ENCODE measurements at regions not wholly inside any gene's neighbourhood (a gene's known extent, or its start where the extent isn't known, plus 50 kb on each side); places are given as distances from the start of the nearest gene placed in this dataset.

DNA sequence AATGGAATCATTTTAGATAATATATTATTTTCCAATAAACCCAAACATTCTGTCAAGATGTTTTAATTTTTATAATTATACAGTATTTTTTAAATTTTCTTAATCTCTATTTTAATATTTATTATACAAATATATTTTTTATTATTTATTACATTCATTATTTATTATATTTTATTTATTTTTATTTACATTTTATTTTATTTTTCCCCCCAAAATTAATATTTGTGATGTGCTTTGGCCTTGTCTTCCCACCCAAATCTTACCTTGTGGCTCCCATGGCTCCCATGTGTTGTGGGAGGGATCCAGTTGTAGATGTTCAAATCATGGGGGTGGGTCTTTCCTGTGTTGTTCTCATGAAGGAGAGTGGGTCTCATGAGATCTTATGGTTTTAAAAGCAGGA lies 382.1 kb downstream of the TLE4 start:
- Histone ChIP-seq H3K9me2 (replicated peaks; ENCODE audit: insufficient read depth, low read length) (no peaks in the 10 kb centered on the region), H3K27ac (ENCODE audit: low read length) (no peak overlapping the region), H3K79me2 (ENCODE audit: low read length) (no peaks in the 10 kb centered on the region), H3K36me3 (ENCODE audit: insufficient read depth, low read length) (no peaks in the 10 kb centered on the region), H3K4me1 (ENCODE audit: low read length) (no peaks in the 10 kb centered on the region), H3K4me3 (ENCODE audit: low read length) (no peak overlapping the region), H3K9ac (ENCODE audit: low read length) (no peak overlapping the region), H4K20me1 (ENCODE audit: insufficient read depth, low read depth, low read length) (no peaks in the 10 kb centered on the region), H2AFZ (ENCODE audit: low read length) (no peak overlapping the region), H3K4me2 (ENCODE audit: low read depth, low read length, poor library complexity, severe bottlenecking) (no peak overlapping the region), H3K9me3 (ENCODE audit: low read length) (no peaks in the 10 kb centered on the region), H3K27me3 (ENCODE audit: low read length) (no peaks in the 10 kb centered on the region)
- no peak for DNase-seq

DNA sequence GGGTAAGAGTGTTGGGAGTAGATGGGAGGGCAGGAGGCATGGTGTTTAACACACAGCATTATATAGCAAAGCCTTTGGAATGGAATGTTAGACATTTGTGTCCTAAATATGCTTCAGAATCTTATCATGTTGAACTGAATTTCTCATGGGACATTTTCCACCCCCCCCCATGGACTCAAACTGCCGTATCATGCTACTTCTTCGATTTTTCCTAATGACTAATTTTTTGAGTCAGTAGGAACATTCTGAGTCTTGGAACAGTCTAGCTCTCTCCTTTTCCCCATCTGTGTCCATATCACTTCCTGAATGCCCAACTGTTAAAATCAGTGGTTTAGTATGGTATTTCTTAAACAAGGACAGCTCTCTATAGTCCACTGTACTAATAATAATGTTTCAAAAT lies 380.6 kb downstream of the TLE4 start:
- H3K4me3 ChIP-seq (ENCODE audit: low read length): no peak overlapping the region

DNA sequence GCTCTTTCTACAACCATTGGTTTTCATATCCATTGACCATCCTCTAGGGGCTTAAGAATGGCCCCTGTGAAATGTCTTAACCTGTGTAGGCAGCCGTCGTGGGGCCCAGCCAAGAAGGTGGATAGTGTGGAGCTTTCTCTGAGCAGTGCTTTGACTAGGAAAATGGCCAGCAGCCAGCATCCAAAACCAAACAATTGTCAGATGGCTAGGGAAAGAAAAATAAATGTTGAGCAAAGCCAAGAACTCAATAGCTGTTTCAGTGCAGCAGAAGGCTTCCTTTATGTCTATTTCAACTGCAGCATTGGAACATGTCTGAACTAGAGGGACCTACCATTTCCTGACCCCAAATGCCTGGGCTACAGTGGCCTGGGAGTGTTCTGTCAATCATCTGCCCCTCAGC lies 374.9 kb downstream of the TLE4 start:
- Histone ChIP-seq H3K36me3 (ENCODE audit: insufficient read depth, low read length) (no peaks in the 10 kb centered on the region), H3K9me2 (replicated peaks; ENCODE audit: insufficient read depth, low read length) (no peaks in the 10 kb centered on the region), H3K4me2 (ENCODE audit: low read depth, low read length, poor library complexity, severe bottlenecking) (no peak overlapping the region), H2AFZ (ENCODE audit: low read length) (no peak overlapping the region), H3K9me3 (ENCODE audit: low read length) (no peaks in the 10 kb centered on the region), H3K4me1 (ENCODE audit: low read length) (no peaks in the 10 kb centered on the region), H3K27ac (ENCODE audit: low read length) (no peak overlapping the region), H3K27me3 (ENCODE audit: low read length) (no peaks in the 10 kb centered on the region), H3K79me2 (ENCODE audit: low read length) (no peaks in the 10 kb centered on the region), H3K9ac (ENCODE audit: low read length) (no peak overlapping the region), H4K20me1 (ENCODE audit: insufficient read depth, low read depth, low read length) (no peaks in the 10 kb centered on the region), H3K4me3 (ENCODE audit: low read length) (no peak overlapping the region)
- no peak for DNase-seq

More for the DNA sequence above, 380.6 kb downstream of the TLE4 start:
- H3K9me3 ChIP-seq (ENCODE audit: low read length): no peaks in the 10 kb centered on the region
- H4K20me1 ChIP-seq (ENCODE audit: insufficient read depth, low read depth, low read length): no peaks in the 10 kb centered on the region
- H3K27ac ChIP-seq (ENCODE audit: low read length): no peak overlapping the region
- no peaks in the 10 kb centered on the region for H3K36me3 ChIP-seq (ENCODE audit: insufficient read depth, low read length)
- no peak overlapping the region for H3K4me2 ChIP-seq (ENCODE audit: low read depth, low read length, poor library complexity, severe bottlenecking)
- no peaks in the 10 kb centered on the region for H3K27me3 ChIP-seq (ENCODE audit: low read length)
- no peak overlapping the region for H2AFZ ChIP-seq (ENCODE audit: low read length)
- H3K4me1 ChIP-seq (ENCODE audit: low read length): no peaks in the 10 kb centered on the region
- no peaks in the 10 kb centered on the region for H3K79me2 ChIP-seq (ENCODE audit: low read length)
- no peak overlapping the region for H3K9ac ChIP-seq (ENCODE audit: low read length)
- no peaks in the 10 kb centered on the region for H3K9me2 ChIP-seq (replicated peaks; ENCODE audit: insufficient read depth, low read length)
- no peak for DNase-seq

DNA sequence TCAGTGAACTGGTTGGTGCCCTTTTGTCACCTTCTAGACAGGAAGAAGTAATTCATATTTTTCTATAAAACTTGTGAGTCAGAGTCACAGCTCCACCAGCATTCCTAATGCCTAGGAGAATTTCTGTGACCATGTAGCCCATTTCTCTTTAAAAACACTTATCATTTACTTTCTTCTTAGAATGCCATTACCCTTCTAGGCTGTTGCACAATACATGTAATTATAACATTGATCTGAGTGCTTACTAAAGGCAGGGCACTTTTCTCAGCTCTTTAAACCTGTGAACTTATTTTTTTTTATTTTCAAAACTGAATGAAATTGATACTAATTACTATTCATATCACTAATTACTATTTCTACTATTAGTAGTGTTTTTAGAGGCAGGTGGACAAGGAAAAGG lies 373.7 kb downstream of the TLE4 start:
- Histone ChIP-seq H2AFZ (ENCODE audit: low read length) (no peak overlapping the region), H3K27me3 (ENCODE audit: low read length) (no peaks in the 10 kb centered on the region), H3K9me3 (ENCODE audit: low read length) (no peaks in the 10 kb centered on the region), H3K4me3 (ENCODE audit: low read length) (no peak overlapping the region), H3K4me1 (ENCODE audit: low read length) (no peaks in the 10 kb centered on the region), H3K27ac (ENCODE audit: low read length) (no peak overlapping the region), H3K9ac (ENCODE audit: low read length) (no peak overlapping the region), H3K36me3 (ENCODE audit: insufficient read depth, low read length) (no peaks in the 10 kb centered on the region), H3K4me2 (ENCODE audit: low read depth, low read length, poor library complexity, severe bottlenecking) (no peak overlapping the region), H3K79me2 (ENCODE audit: low read length) (no peaks in the 10 kb centered on the region), H4K20me1 (ENCODE audit: insufficient read depth, low read depth, low read length) (no peaks in the 10 kb centered on the region), H3K9me2 (replicated peaks; ENCODE audit: insufficient read depth, low read length) (no peaks in the 10 kb centered on the region)
- DNase-seq: no peak

DNA sequence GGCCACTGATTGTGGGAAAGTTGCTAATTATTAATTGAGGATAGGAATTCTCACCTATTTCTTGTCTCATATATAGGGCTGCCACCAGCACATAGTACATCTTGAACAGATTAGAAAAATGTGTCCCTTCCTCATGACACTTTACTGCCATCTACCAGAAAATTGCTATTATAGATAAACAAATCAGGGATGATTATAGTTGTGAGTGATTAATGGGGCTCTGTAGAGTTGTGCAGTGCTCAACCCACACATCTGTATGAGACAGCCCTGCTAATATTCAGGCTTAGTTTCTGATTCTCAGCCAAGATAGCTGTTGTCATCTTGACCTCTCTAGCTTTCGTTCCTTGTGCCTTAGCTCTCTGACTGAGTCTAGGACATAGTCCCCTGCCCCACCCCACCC lies 373.3 kb downstream of the TLE4 start:
- H3K36me3 ChIP-seq (ENCODE audit: insufficient read depth, low read length): no peaks in the 10 kb centered on the region
- H4K20me1 ChIP-seq (ENCODE audit: insufficient read depth, low read depth, low read length): no peaks in the 10 kb centered on the region
- DNase-seq: no peak
- no peaks in the 10 kb centered on the region for H3K79me2 ChIP-seq (ENCODE audit: low read length)
- H3K9me3 ChIP-seq (ENCODE audit: low read length): no peaks in the 10 kb centered on the region
- no peak overlapping the region for H2AFZ ChIP-seq (ENCODE audit: low read length)
- H3K4me1 ChIP-seq (ENCODE audit: low read length): no peaks in the 10 kb centered on the region
- no peak overlapping the region for H3K4me3 ChIP-seq (ENCODE audit: low read length)
- no peak overlapping the region for H3K27ac ChIP-seq (ENCODE audit: low read length)
- H3K4me2 ChIP-seq (ENCODE audit: low read depth, low read length, poor library complexity, severe bottlenecking): no peak overlapping the region
- H3K9me2 ChIP-seq (replicated peaks; ENCODE audit: insufficient read depth, low read length): no peaks in the 10 kb centered on the region
- H3K9ac ChIP-seq (ENCODE audit: low read length): no peak overlapping the region
- H3K27me3 ChIP-seq (ENCODE audit: low read length): no peaks in the 10 kb centered on the region

DNA sequence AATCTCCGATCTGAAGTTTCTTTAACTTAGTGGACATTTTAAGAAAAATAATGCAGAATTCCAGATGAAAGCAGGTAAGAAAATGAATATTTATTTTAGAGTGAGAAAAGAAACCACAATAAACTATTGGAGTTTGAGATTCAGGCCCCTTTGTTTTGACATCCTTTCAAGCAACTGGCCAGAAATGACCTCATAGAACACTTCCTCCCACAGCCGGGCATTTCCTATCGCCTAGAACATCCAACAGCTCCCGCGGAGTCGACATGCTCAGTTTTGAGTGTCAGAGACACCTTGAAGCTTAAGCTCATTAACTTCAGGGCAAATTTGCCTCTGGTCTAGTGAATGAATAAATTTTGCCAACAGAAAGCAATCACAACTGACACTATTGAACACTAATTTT lies 369.2 kb downstream of the TLE4 start:
- DNase-seq: no peak
- no peaks in the 10 kb centered on the region for H4K20me1 ChIP-seq (ENCODE audit: insufficient read depth, low read depth, low read length)
- H3K4me3 ChIP-seq (ENCODE audit: low read length): no peak overlapping the region
- H3K4me2 ChIP-seq (ENCODE audit: low read depth, low read length, poor library complexity, severe bottlenecking): no peak overlapping the region
- no peaks in the 10 kb centered on the region for H3K79me2 ChIP-seq (ENCODE audit: low read length)
- H3K27me3 ChIP-seq (ENCODE audit: low read length): no peaks in the 10 kb centered on the region
- H3K4me1 ChIP-seq (ENCODE audit: low read length): no peaks in the 10 kb centered on the region
- H3K36me3 ChIP-seq (ENCODE audit: insufficient read depth, low read length): no peaks in the 10 kb centered on the region
- H3K9me3 ChIP-seq (ENCODE audit: low read length): no peaks in the 10 kb centered on the region
- no peaks in the 10 kb centered on the region for H3K9me2 ChIP-seq (replicated peaks; ENCODE audit: insufficient read depth, low read length)
- H3K9ac ChIP-seq (ENCODE audit: low read length): no peak overlapping the region
- no peak overlapping the region for H2AFZ ChIP-seq (ENCODE audit: low read length)
- H3K27ac ChIP-seq (ENCODE audit: low read length): no peak overlapping the region

DNA sequence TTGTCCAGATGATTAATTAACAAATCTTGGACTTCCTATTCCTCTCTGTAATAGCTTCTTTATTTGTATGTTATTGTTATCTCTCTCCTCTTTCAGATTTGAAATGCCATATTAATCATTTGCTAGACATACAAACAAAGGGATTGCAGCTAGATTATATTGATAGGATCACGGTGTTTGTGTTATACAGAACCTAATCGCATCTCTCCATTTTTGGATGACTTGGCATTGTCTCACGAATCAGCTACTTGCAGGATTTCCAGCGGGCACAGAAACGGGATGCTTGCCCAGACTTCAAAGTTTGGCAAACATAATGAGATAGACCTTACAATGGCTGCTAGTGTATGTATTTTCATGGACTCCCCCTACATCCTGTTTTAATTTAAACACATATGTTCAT lies 368.1 kb downstream of the TLE4 start:
- no peak overlapping the region for H3K4me3 ChIP-seq (ENCODE audit: low read length)
- no peaks in the 10 kb centered on the region for H3K4me1 ChIP-seq (ENCODE audit: low read length)
- H3K9ac ChIP-seq (ENCODE audit: low read length): no peak overlapping the region
- DNase-seq: no peak
- H3K4me2 ChIP-seq (ENCODE audit: low read depth, low read length, poor library complexity, severe bottlenecking): no peak overlapping the region
- H3K27ac ChIP-seq (ENCODE audit: low read length): no peak overlapping the region
- no peaks in the 10 kb centered on the region for H3K9me3 ChIP-seq (ENCODE audit: low read length)
- H3K27me3 ChIP-seq (ENCODE audit: low read length): no peaks in the 10 kb centered on the region
- H4K20me1 ChIP-seq (ENCODE audit: insufficient read depth, low read depth, low read length): no peaks in the 10 kb centered on the region
- no peak overlapping the region for H2AFZ ChIP-seq (ENCODE audit: low read length)
- no peaks in the 10 kb centered on the region for H3K9me2 ChIP-seq (replicated peaks; ENCODE audit: insufficient read depth, low read length)
- no peaks in the 10 kb centered on the region for H3K79me2 ChIP-seq (ENCODE audit: low read length)
- no peaks in the 10 kb centered on the region for H3K36me3 ChIP-seq (ENCODE audit: insufficient read depth, low read length)

DNA sequence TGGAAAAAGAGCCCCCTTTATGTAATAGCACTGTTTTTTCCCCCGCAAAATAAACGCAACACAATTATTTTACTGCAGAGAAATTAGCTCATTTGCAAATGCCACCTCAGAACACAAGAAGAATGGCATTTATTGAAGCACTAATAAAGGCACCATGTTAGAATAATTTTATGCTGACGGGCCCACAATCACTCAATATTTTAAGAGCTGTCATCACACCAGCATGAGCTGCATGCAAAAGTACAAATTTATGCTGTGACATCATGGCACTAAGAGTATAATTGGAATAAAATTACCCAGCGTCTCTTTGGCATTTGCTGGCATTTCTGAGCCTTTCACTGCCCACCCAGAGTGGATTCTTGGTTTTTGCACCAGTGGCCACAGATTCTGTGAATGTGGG lies 364.6 kb downstream of the TLE4 start:
- Histone ChIP-seq H3K4me3 (ENCODE audit: low read length) (no peak overlapping the region), H3K4me2 (ENCODE audit: low read depth, low read length, poor library complexity, severe bottlenecking) (no peak overlapping the region), H4K20me1 (ENCODE audit: insufficient read depth, low read depth, low read length) (no peaks in the 10 kb centered on the region), H3K9ac (ENCODE audit: low read length) (no peak overlapping the region), H3K36me3 (ENCODE audit: insufficient read depth, low read length) (no peaks in the 10 kb centered on the region), H3K79me2 (ENCODE audit: low read length) (no peaks in the 10 kb centered on the region), H3K4me1 (ENCODE audit: low read length) (no peaks in the 10 kb centered on the region), H3K27me3 (ENCODE audit: low read length) (no peaks in the 10 kb centered on the region), H3K9me2 (replicated peaks; ENCODE audit: insufficient read depth, low read length) (no peaks in the 10 kb centered on the region), H2AFZ (ENCODE audit: low read length) (no peak overlapping the region), H3K27ac (ENCODE audit: low read length) (no peak overlapping the region), H3K9me3 (ENCODE audit: low read length) (no peaks in the 10 kb centered on the region)
- DNase-seq: no peak

DNA sequence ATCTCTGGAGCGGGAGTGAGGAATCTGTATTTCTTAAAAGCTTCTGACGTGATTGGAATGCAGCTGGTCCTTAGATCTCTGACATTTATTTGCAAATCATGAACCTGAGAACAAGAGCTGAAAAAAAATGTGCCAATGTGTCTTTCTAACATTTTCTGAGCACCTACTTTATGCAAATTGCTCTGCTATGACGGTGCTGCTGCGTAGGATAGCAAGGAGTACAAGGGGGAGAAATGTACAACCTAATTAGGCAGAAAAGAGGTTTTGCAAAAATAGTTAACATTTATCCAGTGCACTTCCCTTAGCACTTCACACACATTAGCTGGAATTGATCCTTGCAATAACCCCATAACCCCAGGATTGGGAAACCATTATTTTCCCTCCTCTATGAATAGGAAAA lies 357.5 kb downstream of the TLE4 start:
- H3K9me2 ChIP-seq (replicated peaks; ENCODE audit: insufficient read depth, low read length): no peaks in the 10 kb centered on the region
- H3K27ac ChIP-seq (ENCODE audit: low read length): no peak overlapping the region
- no peak overlapping the region for H3K9ac ChIP-seq (ENCODE audit: low read length)
- H3K27me3 ChIP-seq (ENCODE audit: low read length): no peaks in the 10 kb centered on the region
- no peaks in the 10 kb centered on the region for H4K20me1 ChIP-seq (ENCODE audit: insufficient read depth, low read depth, low read length)
- H2AFZ ChIP-seq (ENCODE audit: low read length): no peak overlapping the region
- no peak for DNase-seq
- no peaks in the 10 kb centered on the region for H3K79me2 ChIP-seq (ENCODE audit: low read length)
- H3K4me3 ChIP-seq (ENCODE audit: low read length): no peak overlapping the region
- H3K4me2 ChIP-seq (ENCODE audit: low read depth, low read length, poor library complexity, severe bottlenecking): no peak overlapping the region
- H3K4me1 ChIP-seq (ENCODE audit: low read length): no peaks in the 10 kb centered on the region
- no peaks in the 10 kb centered on the region for H3K9me3 ChIP-seq (ENCODE audit: low read length)
- no peaks in the 10 kb centered on the region for H3K36me3 ChIP-seq (ENCODE audit: insufficient read depth, low read length)

Measured in Karpas-422 (cell line).